CD4-positive, alpha-beta T cell treated with Interleukin-1 beta for 1 hour (primary cell): ENCODE measurements at regions not wholly inside any gene's neighbourhood (a gene's known extent, or its start where the extent isn't known, plus 50 kb on each side); places are given as distances from the start of the nearest gene placed in this dataset.
"Not testable (repeated sequence)": the region's sequence is repeated elsewhere in the genome, so short reads cannot be mapped to it uniquely, and the experiment has no call there.

Experiments used
- DNase-seq, 2 donors: peaks; one replicate each; pipeline ENCODE4 v3.0.0-alpha.2; 2020 to 2022

DNA sequence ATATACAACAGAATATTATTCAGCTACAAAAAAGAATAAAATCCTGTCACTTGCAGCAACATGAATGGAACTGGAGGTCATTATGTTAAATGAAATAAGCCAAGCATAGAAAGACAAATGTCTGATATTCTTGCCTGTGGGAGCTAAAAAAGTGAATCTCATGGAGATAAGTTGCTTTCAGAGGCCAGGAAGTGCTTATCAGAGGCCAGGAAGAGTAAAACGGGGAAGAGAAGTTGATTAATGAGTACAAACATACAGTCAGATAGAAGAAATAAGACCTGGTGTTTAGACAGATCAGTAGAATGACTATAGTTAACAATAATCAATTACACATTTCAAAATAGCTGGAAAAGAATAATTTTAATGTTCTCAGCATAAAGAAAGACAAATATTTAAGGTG lies 54.4 kb upstream of the CPHXL start:
- no peak for DNase-seq

DNA sequence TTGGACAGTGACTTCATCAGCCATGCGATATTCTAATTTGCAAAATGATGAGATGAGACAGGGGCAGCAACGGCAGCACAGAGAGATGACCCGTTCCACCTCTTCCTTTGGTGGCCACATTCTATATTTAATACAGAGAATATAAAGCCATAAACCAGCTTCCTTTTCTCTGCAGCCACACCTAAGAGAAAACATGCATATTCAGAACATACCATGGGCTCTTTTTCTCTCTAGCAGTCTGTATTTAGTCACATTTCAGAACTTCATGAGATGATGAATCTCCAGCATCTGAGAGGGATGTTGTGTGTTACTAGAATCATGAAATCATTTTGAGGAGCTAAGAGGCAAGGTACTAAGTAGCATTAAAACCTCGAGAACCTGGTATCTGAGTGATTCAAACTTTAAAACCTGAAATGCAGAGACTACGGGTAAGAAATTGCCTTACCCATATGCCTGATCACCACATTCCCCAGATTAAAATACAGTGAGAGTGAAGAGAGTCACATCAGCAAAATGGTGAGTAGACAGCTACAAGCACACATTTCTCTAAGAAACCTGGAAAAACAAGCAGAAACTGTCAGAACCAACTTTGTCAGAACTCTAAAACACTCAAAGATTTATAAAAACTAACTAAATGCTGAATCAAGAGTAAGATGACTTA lies 55.5 kb upstream of the CPHXL start:
- DNase-seq: no peak

DNA sequence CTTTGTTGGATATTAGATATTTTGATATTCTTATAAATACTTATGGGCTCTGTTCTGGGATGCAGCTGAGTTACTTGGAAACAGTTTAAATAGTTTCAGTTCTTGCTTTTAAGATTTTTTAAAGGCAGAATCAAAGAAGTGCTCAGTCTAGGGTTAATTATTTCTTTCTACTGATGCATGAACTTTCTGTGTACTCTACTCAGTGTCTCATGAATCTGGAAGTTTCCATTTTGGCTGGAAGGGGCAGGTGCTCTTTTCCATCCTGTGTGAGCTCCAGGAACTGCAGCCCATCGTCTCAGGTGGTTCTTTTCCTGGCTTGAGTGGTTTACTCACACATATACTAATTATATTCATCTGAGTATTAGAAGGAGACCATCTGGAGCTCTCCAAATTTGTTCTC lies 61.1 kb upstream of the CPHXL start:
- DNase-seq: no peak

DNA sequence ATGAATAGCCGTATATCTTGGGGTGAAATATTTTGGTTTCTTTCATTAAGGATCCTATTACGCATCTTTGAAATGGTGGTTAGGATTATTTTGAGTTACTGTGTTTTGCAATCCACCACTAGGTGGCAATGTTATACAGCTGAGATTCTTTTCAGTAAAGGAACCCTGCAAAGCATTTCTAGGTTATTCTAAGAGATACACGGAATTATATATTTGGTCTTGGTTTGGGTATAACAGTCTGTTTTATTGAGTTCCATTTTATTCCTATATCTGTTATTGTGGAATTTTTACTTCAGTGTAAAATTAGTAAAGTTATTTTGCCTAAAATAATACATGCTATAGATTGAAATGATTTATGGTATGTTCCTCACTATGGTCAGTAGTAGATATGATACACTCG lies 62.9 kb upstream of the CPHXL start:
- peak in 1 of 2 donors; percentile 46 for DNase-seq

DNA sequence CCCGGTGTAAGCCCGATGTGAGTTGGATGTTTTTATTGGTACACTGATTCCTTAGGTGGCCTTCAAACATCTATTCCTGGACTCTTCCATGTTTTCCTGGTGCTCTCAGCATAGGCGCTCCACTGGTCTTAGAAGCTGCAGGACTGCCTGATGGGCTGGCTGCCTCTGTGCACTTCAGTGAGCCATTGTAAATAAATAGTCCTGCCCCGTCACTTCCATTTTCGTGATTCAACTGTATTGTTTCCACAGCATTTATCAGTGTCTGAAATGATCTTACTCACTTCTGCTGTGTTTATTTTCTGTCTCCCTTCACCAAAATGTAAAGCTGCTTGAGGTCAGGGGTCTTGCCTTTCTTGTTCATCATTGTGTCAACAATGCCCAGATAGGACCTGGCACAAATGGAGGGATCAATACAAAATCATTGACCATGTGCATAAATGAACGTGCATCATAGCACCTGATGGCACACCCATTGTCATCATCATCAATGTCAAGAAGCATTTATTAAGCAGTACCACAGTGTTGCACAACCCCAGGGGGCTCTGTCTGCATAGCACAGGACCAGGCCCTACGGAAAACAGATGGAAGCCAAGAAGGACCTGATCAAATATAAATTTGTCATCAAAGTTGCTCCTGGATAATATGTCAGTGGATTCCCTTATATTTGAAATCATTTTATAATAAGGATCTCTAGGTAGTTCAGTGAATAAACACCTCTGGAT lies 66.6 kb upstream of the CPHXL start:
- no peak for DNase-seq

- DNase-seq: no peak
Observed at GRCh38 chr16:75793641-75794040, 67.4 kb upstream of the CPHXL start.

- no peak for DNase-seq
Observed at GRCh38 chr16:75794426-75794825, 68.1 kb upstream of the CPHXL start.

DNA sequence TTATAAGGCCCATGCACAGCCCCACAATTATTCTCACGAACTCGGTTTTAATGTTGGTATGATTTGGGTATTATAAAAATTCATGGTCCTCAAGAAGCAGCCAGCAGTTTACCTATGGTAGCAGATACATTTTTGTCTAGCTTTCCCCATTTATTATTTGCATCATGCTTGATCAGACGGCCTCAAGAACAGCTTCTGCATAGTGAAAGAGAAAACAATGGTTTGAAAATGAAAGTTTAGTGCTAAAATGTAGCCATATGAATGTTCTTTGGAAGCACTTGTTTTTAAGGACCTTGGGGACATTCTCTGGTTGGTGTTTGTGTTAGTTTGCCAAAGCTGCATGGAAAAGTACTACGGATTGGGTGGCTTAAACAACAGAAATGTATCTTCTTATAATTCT lies 72.4 kb upstream of the CPHXL start:
- DNase-seq: no peak

- no peak for DNase-seq
Observed at GRCh38 chr16:75801307-75801706, 75.0 kb upstream of the CPHXL start.

DNA sequence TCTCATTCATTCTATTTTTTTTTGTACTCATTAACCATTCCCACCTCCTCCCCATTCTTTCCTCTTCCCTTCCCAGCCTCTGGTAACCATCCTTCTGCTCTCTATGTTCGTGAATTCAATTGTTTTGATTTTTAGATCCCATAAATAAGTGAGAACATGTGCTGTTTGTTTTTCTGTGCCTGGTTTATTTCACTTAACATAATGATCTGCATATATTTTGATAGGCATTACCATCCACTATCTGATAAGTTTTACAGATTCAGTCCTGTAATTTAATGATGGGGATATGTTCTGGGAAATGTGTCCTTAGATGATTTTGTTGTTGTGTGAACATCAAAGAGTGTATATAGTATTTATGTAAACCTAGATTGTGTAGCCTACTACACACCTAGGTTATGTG lies 77.5 kb upstream of the CPHXL start:
- DNase-seq: no peak

GRCh38 chr16:75804368-75804767 lies 78.1 kb upstream of the CPHXL start:
- DNase-seq: no peak

GRCh38 chr16:75805946-75806345 lies 79.7 kb upstream of the CPHXL start:
- no peak for DNase-seq

GRCh38 chr16:75806487-75806886 lies 80.2 kb upstream of the CPHXL start:
- no peak for DNase-seq

- no peak for DNase-seq
Observed at GRCh38 chr16:75810342-75810741, 84.1 kb upstream of the CPHXL start.

DNA sequence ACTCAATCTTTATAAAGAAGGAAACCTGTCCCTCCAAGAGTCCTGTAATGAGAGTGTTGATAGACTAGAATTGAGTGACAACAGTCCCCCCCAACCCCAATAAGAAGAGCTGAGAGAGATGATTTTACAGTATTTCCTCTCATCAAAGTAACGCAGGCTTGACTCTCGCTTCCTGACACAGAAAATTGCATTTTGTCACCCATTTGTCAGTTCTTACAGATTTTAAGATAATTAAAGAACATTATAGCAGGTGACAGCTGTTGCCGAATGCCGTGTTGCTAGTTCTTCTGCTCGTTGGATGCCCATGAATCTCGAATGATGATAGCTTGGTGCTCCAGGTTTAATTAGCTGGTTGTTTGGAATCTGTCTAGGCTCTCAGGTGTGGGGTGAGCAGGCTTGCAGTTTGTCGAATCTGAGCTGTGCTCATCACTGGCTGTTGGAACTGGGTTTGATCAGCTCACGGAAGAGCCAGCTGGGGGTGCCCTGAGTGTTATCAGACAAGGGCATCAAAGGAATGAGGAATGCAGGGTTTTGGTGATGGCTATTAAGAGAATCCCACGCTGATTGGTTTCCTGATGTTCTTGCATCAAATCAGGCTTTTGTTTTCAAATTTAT lies 84.8 kb upstream of the CPHXL start:
- DNase-seq: no peak

- no peak for DNase-seq
Observed at GRCh38 chr16:75818491-75818890, 92.2 kb upstream of the CPHXL start.

GRCh38 chr16:75820672-75821071 lies 94.4 kb upstream of the CPHXL start:
- DNase-seq: no peak

GRCh38 chr16:75821117-75821516 lies 94.8 kb upstream of the CPHXL start:
- no peak for DNase-seq

DNA sequence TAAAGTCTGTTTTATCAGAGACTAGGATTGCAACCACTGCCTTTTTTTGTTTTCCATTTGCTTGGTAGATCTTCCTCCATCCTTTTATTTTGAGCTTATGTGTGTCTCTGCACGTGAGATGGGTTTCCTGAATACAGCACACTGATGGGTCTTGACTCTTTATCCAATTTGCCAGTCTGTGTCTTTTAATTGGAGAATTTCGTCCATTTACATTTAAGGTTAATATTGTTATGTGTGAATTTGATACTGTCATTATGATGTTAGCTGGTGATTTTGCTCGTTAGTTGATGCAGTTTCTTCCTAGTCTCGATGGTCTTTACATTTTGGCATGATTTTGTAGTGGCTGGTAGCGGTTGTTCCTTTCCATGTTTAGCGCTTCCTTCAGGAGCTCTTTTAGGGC lies 99.5 kb upstream of the CPHXL start:
- DNase-seq: not testable (repeated sequence)

DNA sequence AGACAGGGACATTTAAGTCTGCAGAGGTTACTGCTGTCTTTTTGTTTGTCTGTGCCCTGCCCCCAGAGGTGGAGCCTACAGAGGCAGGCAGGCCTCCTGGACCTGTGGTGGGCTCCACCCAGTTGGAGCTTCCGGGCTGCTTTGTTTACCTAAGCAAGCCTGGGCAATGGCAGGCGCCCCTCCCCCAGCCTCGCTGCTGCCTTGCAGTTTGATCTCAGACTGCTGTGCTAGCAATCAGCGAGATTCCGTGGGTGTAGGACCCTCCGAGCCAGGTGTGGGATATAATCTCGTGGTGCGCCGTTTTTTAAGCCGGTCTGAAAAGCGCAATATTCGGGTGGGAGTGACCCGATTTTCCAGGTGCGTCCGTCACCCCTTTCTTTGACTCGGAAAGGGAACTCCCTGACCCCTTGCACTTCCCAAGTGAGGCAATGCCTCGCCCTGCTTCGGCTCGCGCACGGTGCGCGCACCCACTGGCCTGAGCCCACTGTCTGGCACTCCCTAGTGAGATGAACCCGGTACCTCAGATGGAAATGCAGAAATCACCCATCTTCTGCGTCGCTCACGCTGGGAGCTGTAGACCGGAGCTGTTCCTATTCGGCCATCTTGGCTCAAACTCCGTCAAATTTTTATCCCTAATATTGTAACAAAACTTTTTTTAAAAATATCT lies 101.2 kb upstream of the CPHXL start:
- not testable (repeated sequence) for DNase-seq

- not testable (repeated sequence) for DNase-seq
Observed at GRCh38 chr16:75833385-75833784, 107.1 kb upstream of the CPHXL start.

GRCh38 chr16:75836347-75837010 lies 110.2 kb upstream of the CPHXL start:
- no peak for DNase-seq

DNA sequence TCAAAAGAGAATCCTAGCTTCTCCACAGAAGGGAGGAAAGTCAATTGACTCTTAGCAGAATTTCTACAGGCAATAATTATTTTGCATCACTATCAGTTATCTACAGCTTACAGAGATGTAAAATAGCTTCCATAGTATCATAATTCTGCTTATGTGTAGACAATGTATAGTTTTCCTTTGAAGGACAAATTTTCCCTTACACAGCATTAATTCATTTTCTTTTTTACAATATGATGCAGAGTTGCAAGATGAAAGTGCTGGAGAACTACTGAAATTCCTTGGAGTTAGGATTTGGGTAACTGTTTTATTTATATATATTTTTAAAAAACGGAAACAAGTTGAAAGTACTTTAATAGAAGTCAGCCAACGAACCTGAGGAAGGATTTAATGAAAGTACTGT lies 111.0 kb upstream of the CPHXL start:
- DNase-seq: no peak
